ENCODE measurements at regions not wholly inside any gene's neighbourhood (a gene's known extent, or its start where the extent isn't known, plus 50 kb on each side); places are given as distances from the start of the nearest gene placed in this dataset.

- no peak for DNase-seq (ENCODE audit: low read depth)
- TF ChIP-seq CTCF (conservative IDR thresholded peaks at IDR 0.05; ENCODE audit: low read depth, low read length): no peak
- no peak overlapping the region for H3K4me3 ChIP-seq (ENCODE audit: low read depth, low read length)
These were observed 162.2 kb upstream of the STK32A start for GRCh38 chr5:147072622-147073021.

- DNase-seq (ENCODE audit: low read depth): no peak
- no peak overlapping the region for H3K4me3 ChIP-seq (ENCODE audit: low read depth, low read length)
- no peak for TF ChIP-seq CTCF (conservative IDR thresholded peaks at IDR 0.05; ENCODE audit: low read depth, low read length)
These were observed 161.7 kb upstream of the STK32A start for GRCh38 chr5:147073098-147073497.

- no peak for TF ChIP-seq CTCF (conservative IDR thresholded peaks at IDR 0.05; ENCODE audit: low read depth, low read length)
- no peak overlapping the region for H3K4me3 ChIP-seq (ENCODE audit: low read depth, low read length)
- no peak for DNase-seq (ENCODE audit: low read depth)
These were observed 159.6 kb upstream of the STK32A start for GRCh38 chr5:147075187-147075586.

- no peak overlapping the region for H3K4me3 ChIP-seq (ENCODE audit: low read depth, low read length)
- no peak for TF ChIP-seq CTCF (conservative IDR thresholded peaks at IDR 0.05; ENCODE audit: low read depth, low read length)
These were observed 154.4 kb upstream of the STK32A start for GRCh38 chr5:147080391-147080790.

GRCh38 chr5:147081311-147081764 lies 153.5 kb upstream of the STK32A start:
- no peak for DNase-seq (ENCODE audit: low read depth)
- no peak for TF ChIP-seq CTCF (conservative IDR thresholded peaks at IDR 0.05; ENCODE audit: low read depth, low read length)

More at GRCh38 chr5:147080391-147080790, 154.4 kb upstream of the STK32A start:
- DNase-seq (ENCODE audit: low read depth): no peak

GRCh38 chr5:147084702-147085101 lies 150.1 kb upstream of the STK32A start:
- DNase-seq (ENCODE audit: low read depth): no peak
- no peak for TF ChIP-seq CTCF (conservative IDR thresholded peaks at IDR 0.05; ENCODE audit: low read depth, low read length)
- no peak overlapping the region for H3K4me3 ChIP-seq (ENCODE audit: low read depth, low read length)

More at GRCh38 chr5:147081311-147081764, 153.5 kb upstream of the STK32A start:
- H3K4me3 ChIP-seq (ENCODE audit: low read depth, low read length): no peak overlapping the region

GRCh38 chr5:147085409-147085808 lies 149.4 kb upstream of the STK32A start:
- no peak for DNase-seq (ENCODE audit: low read depth)
- no peak for TF ChIP-seq CTCF (conservative IDR thresholded peaks at IDR 0.05; ENCODE audit: low read depth, low read length)
- no peak overlapping the region for H3K4me3 ChIP-seq (ENCODE audit: low read depth, low read length)

Measured in choroid plexus epithelial cell (primary cell).